ENCODE measurements at regions not wholly inside any gene's neighbourhood (a gene's known extent, or its start where the extent isn't known, plus 50 kb on each side); places are given as distances from the start of the nearest gene placed in this dataset.

- Histone ChIP-seq H3K9ac (ENCODE audit: low read depth, low read length) (no peak overlapping the region), H3K9me3 (replicated peaks; ENCODE audit: low read length) (no peaks in the 10 kb centered on the region), H3K4me2 (ENCODE audit: low read length) (peak overlapping the region; percentile 30), H3K4me1 (ENCODE audit: control insufficient read depth, insufficient read depth, low read length) (peaks cover 29% of the 10 kb centered on the region), H3K4me3 (ENCODE audit: low read length) (no peak overlapping the region), H3K27me3 (ENCODE audit: control insufficient read depth, insufficient read depth, low read length) (no peaks in the 10 kb centered on the region), H3K36me3 (ENCODE audit: insufficient read depth, low read length) (peaks cover 11% of the 10 kb centered on the region)
These were observed 265.5 kb downstream of the PTPRC start for GRCh38 chr1:198904321-198904720.

DNA sequence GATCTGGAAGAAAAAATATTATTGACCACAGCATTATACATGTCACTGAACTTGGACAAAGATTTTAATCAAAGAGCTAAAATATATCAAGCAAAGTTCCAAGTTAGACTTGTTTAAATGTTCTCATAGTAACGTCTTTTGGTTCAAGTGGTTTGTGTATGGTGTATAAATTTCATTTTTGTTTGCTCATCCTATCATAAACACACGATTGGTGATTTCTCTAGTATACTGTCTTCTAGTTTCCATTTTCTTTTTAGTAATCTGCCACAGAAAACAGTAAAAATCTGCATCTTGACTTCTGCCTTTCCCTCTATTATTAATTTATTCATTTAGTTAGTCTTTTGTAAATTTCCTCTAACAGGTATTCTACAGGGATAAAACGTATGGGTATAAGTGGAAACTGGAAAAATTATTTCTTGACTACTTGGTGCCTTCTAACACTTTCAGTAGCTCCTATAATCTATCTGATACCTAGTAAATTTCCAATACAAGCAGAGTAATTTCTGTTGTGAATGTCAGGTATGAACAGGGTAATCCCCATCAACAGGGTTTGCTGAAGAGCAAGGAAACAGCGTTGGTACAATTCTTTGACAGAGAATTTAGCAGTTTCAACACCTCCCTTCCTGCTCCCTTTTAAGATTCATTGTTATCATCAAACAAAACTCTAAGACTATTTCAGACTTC is 268.0 kb downstream of the PTPRC start:
- Histone ChIP-seq H3K27me3 (ENCODE audit: control insufficient read depth, insufficient read depth, low read length) (no peaks in the 10 kb centered on the region), H3K4me2 (ENCODE audit: low read length) (no peak overlapping the region), H3K9ac (ENCODE audit: low read depth, low read length) (no peak overlapping the region), H3K36me3 (ENCODE audit: insufficient read depth, low read length) (no peaks in the 10 kb centered on the region), H3K9me3 (replicated peaks; ENCODE audit: low read length) (no peaks in the 10 kb centered on the region), H3K4me1 (ENCODE audit: control insufficient read depth, insufficient read depth, low read length) (peaks cover 36% of the 10 kb centered on the region), H3K4me3 (ENCODE audit: low read length) (no peak overlapping the region)

GRCh38 chr1:198907423-198907746 is 268.5 kb downstream of the PTPRC start:
- no peaks in the 10 kb centered on the region for H3K9me3 ChIP-seq (replicated peaks; ENCODE audit: low read length)
- no peak overlapping the region for H3K4me2 ChIP-seq (ENCODE audit: low read length)
- H3K4me1 ChIP-seq (ENCODE audit: control insufficient read depth, insufficient read depth, low read length): peaks cover 36% of the 10 kb centered on the region
- no peak overlapping the region for H3K9ac ChIP-seq (ENCODE audit: low read depth, low read length)
- no peaks in the 10 kb centered on the region for H3K36me3 ChIP-seq (ENCODE audit: insufficient read depth, low read length)
- H3K27me3 ChIP-seq (ENCODE audit: control insufficient read depth, insufficient read depth, low read length): no peaks in the 10 kb centered on the region
- H3K4me3 ChIP-seq (ENCODE audit: low read length): no peak overlapping the region

DNA sequence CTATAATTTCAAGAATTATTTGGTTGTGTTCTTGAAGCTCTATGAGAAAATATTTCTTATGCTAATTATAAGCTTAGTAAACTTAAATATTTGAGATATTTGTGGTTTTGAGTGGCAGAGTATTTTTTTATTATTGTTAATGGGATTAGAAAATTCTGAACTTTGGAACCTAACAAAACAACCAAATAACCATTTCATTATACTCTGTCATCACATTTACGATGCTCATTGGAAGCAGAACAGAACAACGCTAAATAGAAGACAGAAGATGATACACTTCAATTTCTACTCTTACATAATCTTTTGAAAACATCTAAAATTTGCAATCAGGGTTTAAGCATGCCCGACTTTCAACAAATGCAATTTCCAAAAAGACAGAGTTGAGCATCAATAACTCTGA is 270.2 kb downstream of the PTPRC start:
- H3K4me2 ChIP-seq (ENCODE audit: low read length): no peak overlapping the region
- peaks cover 35% of the 10 kb centered on the region for H3K4me1 ChIP-seq (ENCODE audit: control insufficient read depth, insufficient read depth, low read length)
- H3K4me3 ChIP-seq (ENCODE audit: low read length): no peak overlapping the region
- H3K27me3 ChIP-seq (ENCODE audit: control insufficient read depth, insufficient read depth, low read length): no peaks in the 10 kb centered on the region
- no peaks in the 10 kb centered on the region for H3K9me3 ChIP-seq (replicated peaks; ENCODE audit: low read length)
- no peak overlapping the region for H3K9ac ChIP-seq (ENCODE audit: low read depth, low read length)
- no peaks in the 10 kb centered on the region for H3K36me3 ChIP-seq (ENCODE audit: insufficient read depth, low read length)

DNA sequence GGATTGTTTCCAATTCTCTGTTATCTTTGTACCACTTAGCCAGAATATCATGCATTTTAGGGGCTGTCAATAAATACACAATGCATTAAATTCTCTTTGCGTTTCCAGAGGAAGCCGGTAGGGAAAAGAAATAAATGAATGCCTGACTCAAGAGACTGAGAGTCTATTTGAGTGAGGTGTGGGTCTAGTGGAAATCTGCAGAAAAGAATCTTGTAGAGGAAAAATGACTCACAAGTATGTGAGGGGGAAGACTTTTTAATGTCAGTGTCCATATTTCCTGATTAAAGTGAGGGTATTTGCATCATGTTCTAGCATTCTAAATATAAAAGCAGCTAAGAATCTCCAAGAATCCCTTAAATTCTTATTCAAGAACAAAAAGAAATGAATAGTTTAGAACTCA is 271.1 kb downstream of the PTPRC start:
- Histone ChIP-seq H3K4me3 (ENCODE audit: low read length) (no peak overlapping the region), H3K27me3 (ENCODE audit: control insufficient read depth, insufficient read depth, low read length) (no peaks in the 10 kb centered on the region), H3K9ac (ENCODE audit: low read depth, low read length) (no peak overlapping the region), H3K4me2 (ENCODE audit: low read length) (no peak overlapping the region), H3K4me1 (ENCODE audit: control insufficient read depth, insufficient read depth, low read length) (peaks cover 28% of the 10 kb centered on the region), H3K9me3 (replicated peaks; ENCODE audit: low read length) (no peaks in the 10 kb centered on the region), H3K36me3 (ENCODE audit: insufficient read depth, low read length) (peaks cover 3% of the 10 kb centered on the region)

DNA sequence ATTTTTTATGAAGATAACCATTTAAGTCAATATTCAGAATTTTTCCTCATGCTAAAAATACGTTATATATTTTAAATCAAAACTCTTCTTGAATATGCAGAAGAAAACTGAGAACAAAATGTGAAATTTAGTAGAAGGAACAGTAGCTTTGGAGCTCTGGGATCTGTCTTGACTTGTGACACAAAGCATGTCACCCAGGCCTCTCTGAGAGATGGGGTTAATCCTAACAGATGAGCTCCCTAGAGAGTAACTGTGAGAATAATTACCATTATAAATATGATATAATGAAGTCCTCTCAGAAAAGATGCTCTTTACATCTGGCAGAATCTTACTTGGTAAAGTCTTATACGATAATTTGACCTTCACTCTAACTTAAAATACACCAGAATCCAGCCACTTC is 272.0 kb downstream of the PTPRC start:
- Histone ChIP-seq H3K9ac (ENCODE audit: low read depth, low read length) (no peak overlapping the region), H3K4me1 (ENCODE audit: control insufficient read depth, insufficient read depth, low read length) (peaks cover 31% of the 10 kb centered on the region)

GRCh38 chr1:198912046-198912445 is 273.2 kb downstream of the PTPRC start:
- no peaks in the 10 kb centered on the region for H3K9me3 ChIP-seq (replicated peaks; ENCODE audit: low read length)
- H3K36me3 ChIP-seq (ENCODE audit: insufficient read depth, low read length): peaks cover 3% of the 10 kb centered on the region
- H3K27me3 ChIP-seq (ENCODE audit: control insufficient read depth, insufficient read depth, low read length): no peaks in the 10 kb centered on the region
- no peak overlapping the region for H3K4me2 ChIP-seq (ENCODE audit: low read length)
- no peak overlapping the region for H3K9ac ChIP-seq (ENCODE audit: low read depth, low read length)
- H3K4me1 ChIP-seq (ENCODE audit: control insufficient read depth, insufficient read depth, low read length): peaks cover 35% of the 10 kb centered on the region
- H3K4me3 ChIP-seq (ENCODE audit: low read length): no peak overlapping the region

More for the DNA sequence above, 272.0 kb downstream of the PTPRC start:
- no peak overlapping the region for H3K4me2 ChIP-seq (ENCODE audit: low read length)
- peaks cover 3% of the 10 kb centered on the region for H3K36me3 ChIP-seq (ENCODE audit: insufficient read depth, low read length)
- H3K4me3 ChIP-seq (ENCODE audit: low read length): no peak overlapping the region
- no peaks in the 10 kb centered on the region for H3K27me3 ChIP-seq (ENCODE audit: control insufficient read depth, insufficient read depth, low read length)
- no peaks in the 10 kb centered on the region for H3K9me3 ChIP-seq (replicated peaks; ENCODE audit: low read length)

DNA sequence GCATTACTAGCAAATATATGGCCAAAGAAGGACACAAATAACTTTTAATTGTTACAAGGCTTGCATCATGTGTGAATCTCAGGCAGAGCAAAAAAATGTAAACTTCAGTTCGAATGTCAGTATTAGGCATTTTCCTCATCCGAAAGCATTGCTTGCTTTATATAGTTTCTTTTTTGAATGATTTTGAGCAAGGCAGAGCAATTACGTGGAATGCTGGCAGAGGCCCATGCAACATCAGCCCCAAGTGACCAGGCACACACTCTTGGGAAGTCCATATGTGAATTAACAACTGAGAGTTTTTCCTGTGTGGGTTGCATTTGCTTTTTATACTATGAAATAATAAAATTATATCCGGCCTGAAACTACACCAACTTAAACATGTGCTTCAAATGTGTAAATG is 274.8 kb downstream of the PTPRC start:
- Histone ChIP-seq H3K36me3 (ENCODE audit: insufficient read depth, low read length) (peaks cover 11% of the 10 kb centered on the region), H3K4me2 (ENCODE audit: low read length) (peak overlapping the region; percentile 19), H3K9me3 (replicated peaks; ENCODE audit: low read length) (no peaks in the 10 kb centered on the region), H3K4me3 (ENCODE audit: low read length) (no peak overlapping the region), H3K9ac (ENCODE audit: low read depth, low read length) (no peak overlapping the region), H3K27me3 (ENCODE audit: control insufficient read depth, insufficient read depth, low read length) (no peaks in the 10 kb centered on the region), H3K4me1 (ENCODE audit: control insufficient read depth, insufficient read depth, low read length) (peaks cover 34% of the 10 kb centered on the region)

- H3K4me1 ChIP-seq (ENCODE audit: control insufficient read depth, insufficient read depth, low read length): peaks cover 33% of the 10 kb centered on the region
These were observed 276.7 kb downstream of the PTPRC start for GRCh38 chr1:198915327-198916231.

GRCh38 chr1:198917226-198917625 is 278.4 kb downstream of the PTPRC start:
- Histone ChIP-seq H3K36me3 (ENCODE audit: insufficient read depth, low read length) (peaks cover 11% of the 10 kb centered on the region), H3K27me3 (ENCODE audit: control insufficient read depth, insufficient read depth, low read length) (no peaks in the 10 kb centered on the region), H3K9ac (ENCODE audit: low read depth, low read length) (no peak overlapping the region), H3K4me2 (ENCODE audit: low read length) (no peak overlapping the region), H3K4me3 (ENCODE audit: low read length) (no peak overlapping the region), H3K9me3 (replicated peaks; ENCODE audit: low read length) (no peaks in the 10 kb centered on the region), H3K4me1 (ENCODE audit: control insufficient read depth, insufficient read depth, low read length) (peaks cover 30% of the 10 kb centered on the region)

More at GRCh38 chr1:198915327-198916231, 276.7 kb downstream of the PTPRC start:
- no peaks in the 10 kb centered on the region for H3K27me3 ChIP-seq (ENCODE audit: control insufficient read depth, insufficient read depth, low read length)
- H3K36me3 ChIP-seq (ENCODE audit: insufficient read depth, low read length): peaks cover 11% of the 10 kb centered on the region
- no peaks in the 10 kb centered on the region for H3K9me3 ChIP-seq (replicated peaks; ENCODE audit: low read length)
- no peak overlapping the region for H3K4me3 ChIP-seq (ENCODE audit: low read length)
- no peak overlapping the region for H3K4me2 ChIP-seq (ENCODE audit: low read length)
- no peak overlapping the region for H3K9ac ChIP-seq (ENCODE audit: low read depth, low read length)

- Histone ChIP-seq H3K4me3 (ENCODE audit: low read length) (no peak overlapping the region), H3K4me1 (ENCODE audit: control insufficient read depth, insufficient read depth, low read length) (peaks cover 25% of the 10 kb centered on the region), H3K9ac (ENCODE audit: low read depth, low read length) (no peak overlapping the region), H3K36me3 (ENCODE audit: insufficient read depth, low read length) (peaks cover 11% of the 10 kb centered on the region), H3K9me3 (replicated peaks; ENCODE audit: low read length) (no peaks in the 10 kb centered on the region), H3K27me3 (ENCODE audit: control insufficient read depth, insufficient read depth, low read length) (no peaks in the 10 kb centered on the region), H3K4me2 (ENCODE audit: low read length) (no peak overlapping the region)
These were observed 280.1 kb downstream of the PTPRC start for GRCh38 chr1:198918920-198919319.

All from skeletal muscle satellite cell (primary cell).